CD1c-positive myeloid dendritic cell (primary cell): ENCODE measurements at regions not wholly inside any gene's neighbourhood (a gene's known extent, or its start where the extent isn't known, plus 50 kb on each side); places are given as distances from the start of the nearest gene placed in this dataset.
"Not testable (repeated sequence)": the region's sequence is repeated elsewhere in the genome, so short reads cannot be mapped to it uniquely, and the experiment has no call there.

Experiments used
- DNase-seq: peaks from one replicate; pipeline ENCODE4 v3.0.0-alpha.2; 2016; ENCODE audit errors: extremely low spot score

DNA sequence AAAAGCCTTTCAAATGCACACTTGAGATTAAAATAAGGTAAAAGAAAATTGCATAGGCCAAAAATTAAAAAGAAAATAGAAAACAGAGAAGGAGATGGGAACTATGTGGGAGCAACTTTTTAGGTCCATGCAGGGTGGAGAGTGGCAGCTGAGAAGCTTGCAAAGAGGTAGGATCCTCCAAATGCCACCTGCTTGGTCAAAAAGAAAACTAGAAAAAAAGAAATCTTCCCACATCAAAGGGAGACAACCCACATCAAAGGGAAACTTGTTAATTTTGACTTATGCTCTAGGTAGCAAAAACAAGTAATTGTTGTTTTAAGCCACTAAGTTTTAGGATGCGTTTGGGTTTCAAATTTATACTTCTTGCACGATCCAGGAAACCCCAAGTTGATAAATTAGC, 342.9 kb downstream of the IL20RB start:
- DNase-seq, result no peak

DNA sequence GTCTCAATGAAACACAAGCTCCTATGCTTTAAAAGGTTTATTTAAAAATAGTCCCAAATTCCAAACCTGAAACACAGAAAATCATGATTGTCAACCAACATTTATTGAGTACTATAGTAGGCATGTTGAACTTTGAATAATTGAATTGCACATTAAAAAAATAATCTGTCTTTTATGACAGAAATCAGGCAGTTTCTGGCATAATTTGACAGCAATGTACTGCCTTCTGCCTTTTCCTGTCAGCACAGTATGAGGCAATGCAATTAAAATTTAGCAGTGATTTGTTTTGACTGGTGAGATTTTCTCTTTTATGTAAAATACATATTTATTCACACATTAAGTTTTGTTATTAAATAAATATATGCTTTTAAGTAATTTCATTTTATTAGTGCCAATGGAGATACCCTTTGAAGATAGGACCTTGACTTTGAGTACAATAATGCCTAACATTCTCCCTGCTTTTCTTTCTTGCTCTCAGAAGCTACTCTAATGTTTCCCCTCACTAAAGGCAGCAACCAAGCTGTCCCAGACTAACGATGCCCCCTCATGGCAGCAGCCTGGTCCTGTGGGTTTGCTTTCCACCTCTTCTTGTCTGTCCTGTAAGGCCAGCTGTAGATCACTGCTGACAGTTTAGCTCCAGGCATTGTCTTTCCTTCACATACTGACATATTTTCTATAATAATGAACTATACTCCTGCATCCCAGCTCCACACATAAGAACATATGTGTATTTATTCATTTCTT, 346.7 kb downstream of the IL20RB start:
- DNase-seq, result no peak

DNA sequence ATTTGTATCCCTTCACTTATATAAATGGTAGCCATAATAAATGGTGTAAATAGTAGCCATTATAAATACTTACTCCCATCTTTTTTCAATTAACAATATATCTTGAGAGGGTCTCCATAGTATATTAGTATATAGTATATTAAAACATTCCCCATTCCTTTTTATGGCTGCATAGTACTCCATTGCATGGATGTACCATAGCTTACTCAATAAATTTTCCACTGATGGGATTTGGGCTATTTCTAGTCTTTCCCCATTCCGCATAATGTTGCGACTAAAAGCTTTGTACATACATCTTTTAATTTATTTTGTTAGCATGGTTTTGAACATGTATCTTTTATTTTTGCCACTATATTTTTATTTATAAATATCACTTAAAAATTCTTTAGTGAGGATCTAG, 366.3 kb downstream of the IL20RB start:
- DNase-seq, result no peak

DNA sequence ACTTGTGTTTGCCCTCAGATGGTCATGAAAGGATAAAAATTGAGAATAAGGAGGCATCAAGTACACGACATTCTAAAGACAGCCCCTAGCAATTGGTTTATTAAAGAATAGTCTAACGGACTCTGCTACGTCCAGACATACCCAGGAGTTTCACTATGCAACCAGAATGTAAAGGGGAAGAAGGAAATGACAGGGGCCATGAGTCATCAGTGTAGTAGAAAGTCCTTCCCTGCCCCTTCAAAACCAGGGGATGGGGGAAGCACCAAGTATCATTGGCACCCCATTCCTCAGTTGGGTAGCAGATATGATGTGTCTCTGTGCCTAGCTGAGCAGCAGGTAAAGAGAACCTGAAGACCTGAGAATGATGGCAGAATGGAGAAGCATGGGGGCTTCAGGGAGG, 367.4 kb downstream of the IL20RB start:
- DNase-seq, result no peak

DNA sequence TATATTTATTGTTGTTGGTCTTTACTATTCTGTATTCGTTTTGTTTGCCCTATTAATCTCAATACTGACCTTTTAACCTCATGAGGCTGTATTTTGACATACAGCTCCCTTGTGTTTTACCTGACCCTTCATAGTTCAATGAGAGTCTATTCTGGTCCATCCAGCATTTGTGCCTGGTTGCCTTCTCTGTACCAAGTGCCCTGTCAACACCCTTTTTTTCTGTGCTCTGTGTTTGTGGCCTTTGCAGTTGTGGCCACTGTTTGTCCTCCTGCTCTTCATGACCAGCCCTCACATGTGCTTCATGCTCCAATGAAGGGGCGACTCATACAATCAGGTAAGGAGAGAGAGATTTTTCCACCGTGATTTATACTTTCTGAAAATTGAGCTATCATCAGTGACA, 368.2 kb downstream of the IL20RB start:
- DNase-seq, result no peak

DNA sequence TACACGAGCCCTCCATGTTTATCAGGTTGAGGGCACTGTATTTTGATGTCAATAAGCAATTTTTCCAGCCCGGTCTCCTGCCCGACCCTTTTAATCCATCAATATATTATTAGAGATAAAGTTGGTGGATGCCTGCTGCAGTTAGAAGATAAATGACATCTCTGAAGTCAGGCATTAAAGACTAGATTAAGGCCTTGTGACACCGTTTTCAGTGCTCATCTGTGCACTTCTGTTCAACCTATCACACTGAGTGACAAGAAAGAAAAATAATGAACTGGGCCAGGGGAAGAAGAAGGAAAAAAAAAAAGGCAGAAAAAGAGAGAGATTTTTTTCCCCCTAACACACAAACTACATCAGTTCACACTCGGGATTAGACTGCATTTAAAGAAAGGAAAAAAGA, 371.8 kb downstream of the IL20RB start:
- no peak for DNase-seq

DNA sequence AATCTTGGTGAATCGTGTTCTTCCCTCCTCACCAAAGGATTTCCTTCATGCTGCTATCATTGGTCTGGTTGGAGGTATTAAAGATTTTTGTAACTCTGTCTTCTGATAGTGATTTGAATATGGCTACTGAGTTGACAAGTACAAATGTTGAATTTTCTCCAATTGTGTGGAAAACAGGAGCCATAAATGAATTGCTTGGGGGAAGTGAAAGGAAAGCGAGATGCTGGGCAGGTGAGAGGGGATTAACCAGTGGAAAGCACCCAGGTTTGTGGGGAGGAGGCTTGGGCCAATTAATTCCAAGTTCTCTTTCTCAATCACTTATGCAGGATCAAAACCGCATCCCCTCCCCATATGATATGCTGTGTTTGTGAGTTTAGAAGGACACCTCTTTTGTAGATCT, 372.5 kb downstream of the IL20RB start:
- no peak for DNase-seq

DNA sequence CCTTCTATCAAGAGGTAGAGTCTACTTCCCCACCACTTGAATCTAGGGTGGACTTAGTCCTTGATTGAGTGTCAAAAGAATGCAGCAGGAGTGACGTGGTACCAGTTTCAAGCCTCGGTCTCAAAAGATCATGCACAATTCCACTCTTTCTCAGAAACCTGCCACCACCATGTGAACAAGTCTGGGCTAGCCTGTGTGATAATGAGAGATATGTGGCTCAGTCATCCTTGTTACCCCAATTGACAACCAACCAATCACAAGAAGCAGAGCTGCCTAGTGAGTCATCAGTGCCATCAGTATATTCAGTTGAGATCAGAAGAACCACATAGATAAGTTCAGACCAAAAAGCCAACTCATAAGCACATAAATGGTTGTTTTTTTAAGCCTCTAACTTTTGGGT, 374.5 kb downstream of the IL20RB start:
- DNase-seq, result no peak

DNA sequence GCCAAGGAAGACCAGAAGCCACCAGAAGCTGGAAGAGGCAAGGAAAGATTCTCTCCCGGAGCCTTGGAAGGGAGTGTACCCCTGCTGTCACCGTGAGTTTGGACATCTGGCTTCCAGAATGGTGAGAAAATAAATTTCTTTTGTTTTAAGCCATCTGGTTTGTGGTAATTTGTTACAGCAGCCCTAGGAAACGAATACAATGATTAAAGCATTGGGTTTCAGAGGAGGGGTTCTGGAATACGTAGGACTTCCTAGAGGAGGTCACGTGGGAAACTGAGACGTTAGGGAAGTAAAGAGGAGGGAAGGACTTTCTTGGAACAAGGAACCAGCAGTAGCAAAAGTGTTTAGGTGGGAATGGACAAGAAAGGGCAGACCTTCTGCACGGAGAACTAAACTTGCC, 377.7 kb downstream of the IL20RB start:
- DNase-seq, result no peak

DNA sequence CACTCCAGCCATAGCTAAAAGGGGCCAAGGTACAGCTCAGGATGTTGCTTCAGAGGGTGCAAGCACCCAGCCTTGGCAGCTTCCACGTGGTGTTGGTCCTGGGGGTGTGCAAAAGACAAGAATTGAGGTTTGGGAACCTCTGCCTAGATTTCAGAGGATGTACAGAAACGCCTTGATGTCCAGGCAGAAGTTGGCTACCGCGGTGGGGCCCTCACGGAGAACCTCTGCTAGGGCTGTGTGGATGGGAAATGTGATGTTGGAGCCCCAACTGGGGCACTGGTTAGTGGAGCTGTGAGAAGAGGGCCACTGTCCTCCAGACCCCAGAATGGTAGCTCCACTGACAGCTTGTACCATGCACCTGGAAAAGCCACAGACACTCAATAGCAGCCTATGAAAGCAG, 380.6 kb downstream of the IL20RB start:
- not testable (repeated sequence) for DNase-seq

DNA sequence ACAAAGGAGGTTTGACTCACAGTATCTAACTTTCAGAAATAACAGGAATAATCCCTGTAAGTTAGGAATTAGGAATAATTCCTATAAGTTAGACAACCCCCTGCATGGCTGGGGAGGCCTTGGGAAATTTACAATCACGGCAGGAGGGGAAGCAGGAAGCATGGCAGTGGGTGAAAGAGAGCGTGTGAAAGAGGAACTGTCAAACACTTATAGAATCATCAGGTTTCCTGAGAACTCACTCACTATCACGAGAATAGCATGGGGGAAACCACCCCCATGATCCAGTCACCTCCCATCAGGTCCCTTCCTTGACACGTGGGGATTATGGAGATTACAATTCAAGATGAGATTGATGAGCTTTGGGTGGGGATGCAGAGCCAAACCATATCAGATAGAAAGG, 385.5 kb downstream of the IL20RB start:
- no peak for DNase-seq

DNA sequence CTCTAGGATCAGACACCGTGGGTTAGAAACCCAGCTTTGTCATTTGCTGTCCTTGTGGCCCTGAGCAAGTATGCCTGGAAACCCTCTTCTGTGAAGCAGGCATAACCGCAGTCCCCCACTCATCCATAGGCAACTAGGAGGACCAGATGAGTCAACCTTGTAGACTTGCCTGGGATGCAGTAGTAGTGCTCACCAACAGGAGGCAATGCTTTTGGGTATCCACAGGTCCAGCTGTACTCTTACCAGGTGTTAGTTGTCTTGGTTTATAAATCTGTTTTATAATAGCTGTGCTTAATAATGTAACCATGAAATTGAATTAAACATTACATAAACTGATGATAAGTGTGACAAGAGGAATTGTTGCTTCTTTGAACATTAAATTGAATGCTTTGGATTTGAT, 389.3 kb downstream of the IL20RB start:
- no peak for DNase-seq

DNA sequence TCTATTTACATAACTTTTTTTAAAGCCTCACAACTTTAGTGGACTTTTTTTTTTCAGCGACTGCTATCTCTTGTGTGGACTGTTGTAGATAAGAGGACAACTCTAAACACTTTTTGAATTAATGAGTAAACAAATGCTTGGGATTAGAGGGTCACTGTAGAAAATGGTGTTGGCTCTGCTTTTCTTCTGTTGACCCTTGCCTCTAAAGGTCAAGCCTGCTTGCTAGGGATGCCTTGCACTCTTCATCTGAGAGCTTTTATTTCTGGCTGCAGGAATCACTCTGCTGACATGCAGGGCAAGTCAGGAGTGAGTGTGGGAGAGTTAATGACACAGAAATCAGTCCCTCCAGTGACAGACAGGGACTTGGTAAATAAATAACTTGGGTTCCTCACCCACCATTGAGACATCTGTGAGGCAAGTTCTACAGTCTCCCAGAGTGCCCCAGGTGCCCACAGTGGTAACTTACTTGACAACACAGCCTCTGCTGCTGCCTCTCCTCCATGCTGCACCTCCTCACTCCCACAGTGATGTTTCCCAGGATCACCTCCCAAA, 390.1 kb downstream of the IL20RB start:
- no peak for DNase-seq

DNA sequence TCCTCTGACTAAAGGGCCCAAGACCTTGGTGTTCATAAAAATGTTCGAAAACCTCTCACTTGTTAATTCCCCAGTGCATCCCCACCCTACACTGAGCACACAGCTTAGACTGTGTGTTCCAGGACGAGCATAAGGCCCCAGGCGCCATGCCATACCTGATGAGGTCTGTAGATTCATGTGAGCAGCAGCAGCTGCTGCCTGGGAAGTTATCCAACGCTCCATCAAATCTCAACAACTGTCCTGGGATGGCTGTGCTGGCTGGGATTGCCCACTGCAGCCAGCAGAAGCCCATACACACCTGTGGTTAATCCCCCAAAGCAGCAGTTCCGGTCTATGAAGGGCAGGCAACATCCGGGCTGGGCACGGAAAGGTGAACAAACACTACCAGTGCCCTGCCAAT, 391.2 kb downstream of the IL20RB start:
- DNase-seq, result no peak

DNA sequence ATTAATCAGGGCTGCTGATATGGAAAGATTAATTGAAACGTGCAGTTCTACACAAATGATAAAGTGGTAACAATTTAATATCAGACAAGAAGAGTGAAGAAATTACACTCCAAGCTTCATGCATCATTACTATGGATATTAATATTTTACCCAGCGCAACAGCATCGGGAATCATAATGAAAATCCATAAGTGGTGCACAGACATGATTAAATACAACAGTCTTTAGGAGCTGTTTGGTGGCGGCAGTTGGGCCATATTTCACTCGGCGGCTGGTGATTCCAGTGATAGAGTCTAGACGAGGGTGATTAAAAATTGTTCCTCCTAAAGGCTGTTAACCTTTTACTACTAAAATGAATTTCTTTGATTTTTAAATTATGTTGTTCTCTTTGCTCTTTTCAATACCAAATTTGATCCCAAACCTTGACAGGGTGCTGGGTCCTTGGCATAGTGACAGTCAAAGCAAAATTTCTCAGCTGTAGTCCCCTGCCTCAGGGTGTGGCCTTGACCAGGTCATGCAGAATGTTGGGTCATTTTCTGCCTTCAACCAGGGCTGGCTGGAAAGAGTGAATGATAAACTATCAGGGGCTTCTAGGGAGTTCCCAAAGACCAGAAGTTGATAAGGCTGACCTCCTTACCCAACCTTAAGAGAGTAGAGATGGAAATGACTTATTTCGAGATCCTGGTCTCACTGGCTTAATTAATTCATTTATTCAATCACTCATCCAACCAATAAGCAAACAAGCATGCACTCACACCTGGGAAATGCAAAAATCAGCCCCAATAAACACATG, 392.0 kb downstream of the IL20RB start:
- DNase-seq, result no peak

DNA sequence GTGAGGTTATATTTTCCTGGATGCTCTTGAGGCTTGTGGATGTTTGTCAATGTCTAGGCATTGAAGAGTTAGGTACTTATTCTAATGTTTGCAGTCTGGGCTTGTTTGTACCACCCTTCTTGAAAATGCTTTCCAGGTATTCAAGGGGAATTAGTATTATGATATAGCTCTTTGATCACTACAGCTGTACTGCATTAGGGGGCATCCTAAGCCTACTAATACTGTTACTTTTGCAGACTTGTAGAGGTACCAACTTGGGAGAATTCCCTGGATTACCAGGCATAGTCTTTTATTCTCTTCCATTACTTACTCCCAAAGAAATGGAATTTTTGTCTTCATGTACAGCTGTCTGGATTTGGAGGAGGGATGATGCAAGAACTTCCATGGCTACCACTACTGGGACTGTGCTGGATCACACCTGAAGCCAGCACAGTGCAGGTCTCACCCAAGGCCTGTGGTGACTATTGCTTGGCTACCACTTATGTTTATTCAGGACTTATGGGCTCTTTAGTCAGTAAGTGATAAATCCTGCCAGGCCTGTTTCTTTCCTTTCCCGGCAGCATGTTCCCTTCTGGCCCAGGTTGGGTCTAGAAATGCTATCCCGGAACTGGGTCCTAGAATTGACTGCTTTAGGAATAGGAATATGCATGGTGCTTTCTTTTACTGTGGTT, 402.9 kb downstream of the IL20RB start:
- no peak for DNase-seq

DNA sequence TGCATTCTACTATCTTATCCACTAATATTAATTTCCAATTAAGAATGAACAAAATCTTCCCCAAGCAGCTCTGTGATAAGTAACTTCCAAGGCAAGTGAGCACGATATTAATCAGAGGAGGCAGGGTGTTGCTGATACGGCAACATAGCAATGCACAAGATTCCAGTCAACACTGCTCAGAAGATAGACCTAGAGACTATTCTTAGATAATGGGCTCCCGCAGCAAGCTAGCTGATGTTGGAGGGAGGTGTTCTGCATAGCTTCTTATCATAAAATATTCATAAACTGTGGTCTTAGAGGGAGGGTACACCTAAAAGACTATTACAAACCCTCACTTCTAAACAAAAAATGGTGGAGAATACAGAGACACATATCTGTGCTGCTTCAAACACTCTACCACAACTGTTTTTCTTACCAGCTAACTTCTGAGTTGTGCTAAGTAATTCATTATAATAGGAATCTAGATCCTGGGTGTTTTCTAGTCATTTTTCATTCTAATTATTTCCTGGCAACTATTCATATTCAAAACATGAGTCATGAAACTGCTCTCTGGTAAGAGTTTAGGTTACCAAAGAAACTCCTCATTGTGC, 382.0 kb upstream of the SOX14 start:
- no peak for DNase-seq

DNA sequence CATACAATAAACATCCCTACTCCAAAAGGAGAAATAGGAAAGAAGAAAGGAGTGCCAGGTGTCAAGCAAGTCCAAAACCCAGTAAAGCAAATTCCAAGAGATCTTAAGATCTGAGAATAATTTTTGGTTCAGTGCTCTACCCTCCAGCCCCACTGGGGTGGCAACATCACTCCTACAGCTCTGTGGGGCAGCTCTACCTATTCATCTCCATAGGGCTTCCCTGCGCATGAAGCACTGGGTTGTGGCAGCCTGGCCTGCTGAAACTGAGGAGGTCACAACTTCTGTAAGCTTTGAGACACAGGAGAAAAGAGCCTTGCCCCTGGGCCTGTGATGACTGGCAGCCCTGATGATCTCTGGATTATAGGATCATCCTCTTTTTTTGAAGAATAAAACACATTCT, 378.2 kb upstream of the SOX14 start:
- DNase-seq, result no peak

DNA sequence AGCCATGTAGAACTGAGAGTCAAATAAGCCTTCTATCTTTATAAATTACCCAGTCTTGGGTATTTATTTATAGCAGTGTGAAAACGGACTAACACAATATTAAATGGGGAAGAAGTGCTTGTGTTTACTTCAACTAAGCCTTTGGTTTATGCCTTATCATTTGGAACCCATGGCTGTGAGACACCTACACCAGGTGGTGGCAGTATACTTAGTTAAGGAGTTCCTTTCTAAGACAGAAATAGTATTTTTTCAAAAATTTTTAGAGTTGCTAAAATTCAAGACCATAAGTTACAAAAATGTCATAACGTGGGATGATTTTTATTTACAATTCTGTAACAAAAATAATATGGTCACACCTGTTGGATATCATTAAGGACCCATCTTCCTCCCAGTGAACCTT, 354.5 kb upstream of the SOX14 start:
- DNase-seq, result no peak

DNA sequence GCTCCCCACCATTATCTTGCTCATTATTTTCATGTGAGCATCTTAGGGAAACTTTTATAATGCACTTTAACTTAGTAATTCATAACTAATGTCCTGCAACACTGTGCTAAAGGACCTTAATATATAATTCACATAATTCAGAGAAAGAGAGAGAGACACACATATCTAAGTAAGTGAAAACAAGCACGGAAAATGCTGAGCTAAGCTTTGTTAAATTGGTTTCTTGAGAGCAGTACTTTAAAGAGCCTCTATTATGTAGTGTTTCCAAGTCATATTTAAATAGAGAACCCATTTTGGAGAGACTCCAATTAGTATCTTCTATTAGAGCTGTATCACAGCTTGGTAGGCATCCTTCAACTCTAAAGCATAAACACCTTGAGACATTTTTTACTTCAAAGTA, 354.1 kb upstream of the SOX14 start:
- no peak for DNase-seq

DNA sequence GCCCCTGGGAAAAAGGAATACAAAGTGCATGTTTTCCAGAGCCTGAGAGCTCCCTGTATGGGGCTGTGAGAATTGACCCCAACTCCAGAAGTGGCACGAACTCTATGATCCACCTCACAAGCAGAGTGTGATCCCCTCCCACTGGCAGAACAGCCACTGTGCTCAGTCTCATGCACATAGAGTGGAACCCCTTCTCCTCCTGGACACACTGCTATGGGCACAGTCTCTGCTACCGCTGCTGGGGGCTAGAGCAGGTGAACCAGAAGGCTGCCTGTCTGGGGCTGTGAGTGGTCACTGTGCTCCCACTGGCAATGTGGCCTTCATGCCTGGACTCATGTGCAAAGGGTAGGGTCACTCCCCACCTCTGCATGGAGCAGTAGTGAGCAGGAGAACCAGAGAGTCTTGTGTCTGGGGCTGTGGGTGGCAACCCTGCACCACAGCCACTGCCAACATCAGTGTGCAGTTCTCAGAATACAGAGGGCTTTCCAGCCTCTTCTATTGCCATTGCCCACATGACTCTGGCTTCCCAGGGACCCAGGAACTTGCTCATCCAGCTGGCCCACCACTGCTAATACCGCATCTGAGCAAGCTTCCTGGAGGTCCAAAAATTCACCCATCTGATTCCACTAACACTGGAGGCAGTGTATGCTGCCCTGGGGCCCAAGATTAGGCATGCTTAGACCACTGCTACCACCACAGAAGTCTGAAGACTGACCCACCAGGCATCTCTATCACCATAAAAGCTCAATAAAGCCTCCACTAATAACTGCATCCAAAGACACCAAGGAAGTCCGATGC, 343.7 kb upstream of the SOX14 start:
- no peak for DNase-seq
